ENCODE measurements at regions not wholly inside any gene's neighbourhood (a gene's known extent, or its start where the extent isn't known, plus 50 kb on each side); places are given as distances from the start of the nearest gene placed in this dataset.

DNA sequence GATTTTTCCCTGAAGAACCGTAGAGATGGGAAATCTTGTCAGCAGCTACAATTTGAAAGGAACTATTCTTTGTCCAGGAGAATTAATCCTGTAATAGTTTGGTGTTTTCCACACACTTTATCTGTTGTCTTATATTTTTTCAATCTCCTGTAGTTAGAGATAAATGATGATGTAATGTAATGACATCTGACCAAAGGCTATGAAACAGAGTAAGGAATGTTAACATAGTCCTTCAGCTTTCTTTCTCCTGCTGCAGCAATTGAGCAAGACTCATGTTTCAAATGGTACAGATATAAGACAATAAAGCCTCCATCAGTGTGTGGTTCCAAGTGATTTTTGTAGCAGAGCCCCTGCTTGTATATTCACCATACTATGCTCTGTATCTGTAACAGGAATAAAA lies 1028.4 kb downstream of the SI start:
- no peak for TF ChIP-seq POLR2A (IDR thresholded peaks at IDR 0.05)
- no peak for TF ChIP-seq POLR2AphosphoS5 (IDR thresholded peaks at IDR 0.05)
